GM23338 (cell line): ENCODE measurements at regions not wholly inside any gene's neighbourhood (a gene's known extent, or its start where the extent isn't known, plus 50 kb on each side); places are given as distances from the start of the nearest gene placed in this dataset.

Experiments
- ATAC-seq: fragments of 200-7000 bp; cut with Tn5 transposase; 3 replicates; pipeline ENCODE4 v1.9.1; 2020
- DNase-seq: peaks from one replicate; pipeline ENCODE4 v3.0.0-alpha.2; 2015; ENCODE audit warnings: low spot score
- H2AFZ ChIP-seq: fragments of 200-600 bp; sonication (generic); 2 replicates; pipeline ENCODE4 v1.8.0; 2016; ENCODE audit warnings: antibody characterized with exemption, mild to moderate bottlenecking, moderate library complexity
- H3F3A ChIP-seq: fragments of 200-600 bp; sonication (generic); replicated peaks from 2 replicates; pipeline ENCODE4 v1.8.0; 2017; ENCODE audit warnings: antibody characterized with exemption, mixed run types, low read depth
- H3K27ac ChIP-seq: fragments of 200-600 bp; sonication (generic); 2 replicates; pipeline ENCODE4 v1.6.1; 2016; ENCODE audit warnings: low read depth
- H3K27me3 ChIP-seq: fragments of 200-600 bp; sonication (generic); 2 replicates; pipeline ENCODE4 v1.8.0; 2016; ENCODE audit warnings: mild to moderate bottlenecking, mixed run types, moderate library complexity; ENCODE audit not compliant: insufficient read depth
- H3K36me3 ChIP-seq: fragments of 200-600 bp; sonication (generic); 2 replicates; pipeline ENCODE4 v1.8.0; 2016; ENCODE audit warnings: mild to moderate bottlenecking; ENCODE audit not compliant: insufficient read depth
- H3K4me1 ChIP-seq: fragments of 200-600 bp; sonication (generic); 2 replicates; pipeline ENCODE4 v1.8.0; 2016; ENCODE audit warnings: mild to moderate bottlenecking, moderate library complexity; ENCODE audit not compliant: insufficient read depth
- H3K4me2 ChIP-seq: fragments of 200-600 bp; sonication (generic); 2 replicates; pipeline ENCODE4 v1.7.1; 2017; ENCODE audit warnings: mixed run types
- H3K4me3 ChIP-seq: fragments of 200-600 bp; sonication (generic); 2 replicates; pipeline ENCODE4 v1.6.1; 2016; ENCODE audit warnings: mixed run types
- H3K79me2 ChIP-seq: fragments of 200-600 bp; sonication (generic); replicated peaks from 2 replicates; pipeline ENCODE4 v1.8.0; 2017; ENCODE audit warnings: mild to moderate bottlenecking; ENCODE audit not compliant: insufficient read depth
- H3K9me2 ChIP-seq: fragments of 200-600 bp; sonication (generic); 2 replicates; pipeline ENCODE4 v1.8.0; 2017; ENCODE audit not compliant: insufficient read depth
- H4K20me1 ChIP-seq: fragments of 200-600 bp; sonication (generic); replicated peaks from 2 replicates; pipeline ENCODE4 v1.8.0; 2017; ENCODE audit warnings: mild to moderate bottlenecking; ENCODE audit not compliant: insufficient read depth
- H3K27ac Mint-ChIP-seq: 2 replicates; pipeline ENCODE4 v1.8.0; 2020; ENCODE audit warnings: inconsistent platforms, mild to moderate bottlenecking, moderate library complexity, mixed read lengths
- H3K27me3 Mint-ChIP-seq: 3 replicates; pipeline ENCODE4 v1.8.0; 2022; ENCODE audit warnings: low read depth, mild to moderate bottlenecking, moderate library complexity, mixed read lengths, inconsistent platforms; ENCODE audit not compliant: insufficient read depth, poor library complexity
- H3K36me3 Mint-ChIP-seq: 3 replicates; pipeline ENCODE4 v1.8.0; 2021; ENCODE audit warnings: low read depth, mild to moderate bottlenecking, inconsistent platforms, moderate library complexity, mixed read lengths
- H3K4me1 Mint-ChIP-seq: 3 replicates; pipeline ENCODE4 v1.8.0; 2020; ENCODE audit warnings: mild to moderate bottlenecking, inconsistent platforms, mixed read lengths
- H3K4me3 Mint-ChIP-seq: 3 replicates; pipeline ENCODE4 v1.8.0; 2021; ENCODE audit warnings: moderate library complexity, mild to moderate bottlenecking, inconsistent platforms, mixed read lengths
- H3K9me3 Mint-ChIP-seq: 3 replicates; pipeline ENCODE4 v1.8.0; 2020; ENCODE audit warnings: moderate library complexity, mild to moderate bottlenecking, inconsistent platforms, mixed read lengths
- CREB1 ChIP-seq: fragments of 250-450 bp; sonication (Bioruptor Pico); IDR thresholded peaks from 2 replicates; pipeline ENCODE4 v1.5.0; 2020; ENCODE audit warnings: low read depth, mild to moderate bottlenecking, moderate library complexity
- EZH2 ChIP-seq: fragments of 200-600 bp; sonication (generic); IDR thresholded peaks from one replicate; pipeline ENCODE4 v1.8.0; 2017; ENCODE audit warnings: antibody characterized with exemption, mild to moderate bottlenecking, low read depth; ENCODE audit not compliant: unreplicated experiment
- EZH2phosphoT487 ChIP-seq: fragments of 200-600 bp; sonication (generic); IDR thresholded peaks from one replicate; pipeline ENCODE4 v1.8.1; 2018; ENCODE audit warnings: antibody characterized with exemption; ENCODE audit not compliant: unreplicated experiment
- NANOG ChIP-seq: IDR thresholded peaks from 2 replicates; pipeline ENCODE4 v1.6.1; 2016; ENCODE audit warnings: antibody characterized with exemption, borderline replicate concordance
- POLR2AphosphoS5 ChIP-seq: IDR thresholded peaks from 2 replicates; pipeline ENCODE4 v1.6.1; 2016; ENCODE audit warnings: antibody characterized with exemption, low read depth
- ZNF114 ChIP-seq: fragments of 250-450 bp; sonication (Bioruptor Pico); IDR thresholded peaks from 2 replicates; pipeline ENCODE4 v1.5.0; 2020; ENCODE audit warnings: mild to moderate bottlenecking, moderate library complexity
- ZNF331 ChIP-seq: fragments of 250-450 bp; sonication (Bioruptor Pico); IDR thresholded peaks from 2 replicates; pipeline ENCODE4 v1.5.0; 2020; ENCODE audit warnings: low read depth, mild to moderate bottlenecking, moderate library complexity
- TF ChIP-seq, protein P1 (sequence below): fragments of 250-450 bp; sonication (Bioruptor Pico); IDR thresholded peaks from 2 replicates; pipeline ENCODE4 v1.5.0; 2020; ENCODE audit warnings: mild to moderate bottlenecking, moderate library complexity
- TF ChIP-seq, protein P2 (sequence below): IDR thresholded peaks from one replicate; pipeline ENCODE4 v1.6.1; 2018; ENCODE audit warnings: antibody characterized with exemption; ENCODE audit not compliant: unreplicated experiment
- TF ChIP-seq, protein P3 (sequence below), 2 experiments: fragments of 200-600 bp in 1 of 2; sonication (generic) in 1 of 2; conservative IDR thresholded peaks; 2 replicates each; pipeline versions ENCODE4 v1.5.1 to v1.6.1; 2016 to 2017; ENCODE audit warnings: antibody characterized with exemption in 2 of 2, low read depth in 2 of 2, mild to moderate bottlenecking in 2 of 2, moderate library complexity in 1 of 2
- TF ChIP-seq, protein P4 (sequence below): IDR thresholded peaks from 2 replicates; pipeline ENCODE4 v1.6.1; 2016; ENCODE audit warnings: antibody characterized with exemption

DNA sequence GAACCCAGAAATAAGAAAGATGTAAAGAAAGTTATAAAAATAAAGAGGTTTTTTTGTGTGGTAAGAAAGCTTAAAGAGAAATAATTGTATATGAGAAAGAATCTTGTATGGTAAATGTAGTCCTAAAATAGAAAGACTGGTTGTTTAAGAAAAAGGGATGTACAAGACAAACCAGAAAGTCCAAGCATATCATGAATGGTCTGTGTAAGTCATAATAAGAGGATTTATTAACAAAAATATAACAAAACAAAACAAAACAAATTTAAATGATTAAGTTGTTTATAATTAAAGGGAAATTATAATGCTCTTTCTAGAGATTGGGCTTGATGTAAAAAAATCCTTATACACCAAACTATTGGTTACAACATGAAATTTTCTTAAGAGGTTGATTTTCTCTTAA, 590.4 kb upstream of the PTGER4 start (continued):
- TF ChIP-seq, protein P1, sequence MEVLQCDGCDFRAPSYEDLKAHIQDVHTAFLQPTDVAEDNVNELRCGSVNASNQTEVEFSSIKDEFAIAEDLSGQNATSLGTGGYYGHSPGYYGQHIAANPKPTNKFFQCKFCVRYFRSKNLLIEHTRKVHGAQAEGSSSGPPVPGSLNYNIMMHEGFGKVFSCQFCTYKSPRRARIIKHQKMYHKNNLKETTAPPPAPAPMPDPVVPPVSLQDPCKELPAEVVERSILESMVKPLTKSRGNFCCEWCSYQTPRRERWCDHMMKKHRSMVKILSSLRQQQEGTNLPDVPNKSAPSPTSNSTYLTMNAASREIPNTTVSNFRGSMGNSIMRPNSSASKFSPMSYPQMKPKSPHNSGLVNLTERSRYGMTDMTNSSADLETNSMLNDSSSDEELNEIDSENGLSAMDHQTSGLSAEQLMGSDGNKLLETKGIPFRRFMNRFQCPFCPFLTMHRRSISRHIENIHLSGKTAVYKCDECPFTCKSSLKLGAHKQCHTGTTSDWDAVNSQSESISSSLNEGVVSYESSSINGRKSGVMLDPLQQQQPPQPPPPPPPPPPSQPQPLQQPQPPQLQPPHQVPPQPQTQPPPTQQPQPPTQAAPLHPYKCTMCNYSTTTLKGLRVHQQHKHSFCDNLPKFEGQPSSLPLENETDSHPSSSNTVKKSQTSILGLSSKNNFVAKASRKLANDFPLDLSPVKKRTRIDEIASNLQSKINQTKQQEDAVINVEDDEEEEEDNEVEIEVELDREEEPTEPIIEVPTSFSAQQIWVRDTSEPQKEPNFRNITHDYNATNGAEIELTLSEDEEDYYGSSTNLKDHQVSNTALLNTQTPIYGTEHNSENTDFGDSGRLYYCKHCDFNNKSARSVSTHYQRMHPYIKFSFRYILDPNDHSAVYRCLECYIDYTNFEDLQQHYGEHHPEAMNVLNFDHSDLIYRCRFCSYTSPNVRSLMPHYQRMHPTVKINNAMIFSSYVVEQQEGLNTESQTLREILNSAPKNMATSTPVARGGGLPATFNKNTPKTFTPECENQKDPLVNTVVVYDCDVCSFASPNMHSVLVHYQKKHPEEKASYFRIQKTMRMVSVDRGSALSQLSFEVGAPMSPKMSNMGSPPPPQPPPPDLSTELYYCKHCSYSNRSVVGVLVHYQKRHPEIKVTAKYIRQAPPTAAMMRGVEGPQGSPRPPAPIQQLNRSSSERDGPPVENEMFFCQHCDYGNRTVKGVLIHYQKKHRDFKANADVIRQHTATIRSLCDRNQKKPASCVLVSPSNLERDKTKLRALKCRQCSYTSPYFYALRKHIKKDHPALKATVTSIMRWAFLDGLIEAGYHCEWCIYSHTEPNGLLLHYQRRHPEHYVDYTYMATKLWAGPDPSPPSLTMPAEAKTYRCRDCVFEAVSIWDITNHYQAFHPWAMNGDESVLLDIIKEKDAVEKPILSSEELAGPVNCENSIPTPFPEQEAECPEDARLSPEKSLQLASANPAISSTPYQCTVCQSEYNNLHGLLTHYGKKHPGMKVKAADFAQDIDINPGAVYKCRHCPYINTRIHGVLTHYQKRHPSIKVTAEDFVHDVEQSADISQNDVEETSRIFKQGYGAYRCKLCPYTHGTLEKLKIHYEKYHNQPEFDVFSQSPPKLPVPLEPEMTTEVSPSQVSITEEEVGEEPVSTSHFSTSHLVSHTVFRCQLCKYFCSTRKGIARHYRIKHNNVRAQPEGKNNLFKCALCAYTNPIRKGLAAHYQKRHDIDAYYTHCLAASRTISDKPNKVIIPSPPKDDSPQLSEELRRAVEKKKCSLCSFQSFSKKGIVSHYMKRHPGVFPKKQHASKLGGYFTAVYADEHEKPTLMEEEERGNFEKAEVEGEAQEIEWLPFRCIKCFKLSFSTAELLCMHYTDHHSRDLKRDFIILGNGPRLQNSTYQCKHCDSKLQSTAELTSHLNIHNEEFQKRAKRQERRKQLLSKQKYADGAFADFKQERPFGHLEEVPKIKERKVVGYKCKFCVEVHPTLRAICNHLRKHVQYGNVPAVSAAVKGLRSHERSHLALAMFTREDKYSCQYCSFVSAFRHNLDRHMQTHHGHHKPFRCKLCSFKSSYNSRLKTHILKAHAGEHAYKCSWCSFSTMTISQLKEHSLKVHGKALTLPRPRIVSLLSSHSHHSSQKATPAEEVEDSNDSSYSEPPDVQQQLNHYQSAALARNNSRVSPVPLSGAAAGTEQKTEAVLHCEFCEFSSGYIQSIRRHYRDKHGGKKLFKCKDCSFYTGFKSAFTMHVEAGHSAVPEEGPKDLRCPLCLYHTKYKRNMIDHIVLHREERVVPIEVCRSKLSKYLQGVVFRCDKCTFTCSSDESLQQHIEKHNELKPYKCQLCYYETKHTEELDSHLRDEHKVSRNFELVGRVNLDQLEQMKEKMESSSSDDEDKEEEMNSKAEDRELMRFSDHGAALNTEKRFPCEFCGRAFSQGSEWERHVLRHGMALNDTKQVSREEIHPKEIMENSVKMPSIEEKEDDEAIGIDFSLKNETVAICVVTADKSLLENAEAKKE (CRISPR knock-in tag): no peak

DNA sequence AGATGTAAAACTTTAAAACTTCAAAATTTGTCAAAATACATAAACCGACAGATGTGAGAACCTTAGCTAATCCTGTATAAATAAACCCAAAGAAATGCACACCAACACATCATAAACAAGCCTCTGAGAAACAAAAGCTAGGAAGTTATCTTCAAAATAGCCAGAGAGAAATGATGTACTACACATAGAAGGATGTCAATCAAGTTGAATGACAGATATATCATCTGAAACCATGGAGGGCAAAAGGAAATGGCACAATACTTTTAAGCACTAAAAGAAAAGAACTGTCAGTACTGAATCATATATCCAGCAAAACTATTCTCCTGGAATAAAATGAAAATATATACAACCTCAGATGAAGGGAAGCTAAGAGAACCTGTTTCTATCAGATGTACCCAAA, 595.1 kb upstream of the PTGER4 start:
- no peaks in the 10 kb centered on the region for H3K27me3 Mint-ChIP-seq
- Histone ChIP-seq H2AFZ (no peak overlapping the region), H3K27ac (no peak overlapping the region), H3K79me2 (no peaks in the 10 kb centered on the region), H3K9me2 (no peaks in the 10 kb centered on the region), H3K4me3 (no peak overlapping the region), H3K4me1 (0 out of 2 replicates have a peak, but pooled peaks cover 2% of the 10 kb centered on the region), H3K27me3 (no peaks in the 10 kb centered on the region), H3F3A (no peaks in the 10 kb centered on the region), H3K36me3 (0 out of 2 replicates have a peak, but pooled peaks cover 2% of the 10 kb centered on the region), H4K20me1 (no peaks in the 10 kb centered on the region), H3K4me2 (no peak overlapping the region)
- H3K36me3 Mint-ChIP-seq: peaks cover 20% of the 10 kb centered on the region; the same call in 2 of the 3 replicates
- DNase-seq (no peak), ATAC-seq (no peak)
- H3K4me3 Mint-ChIP-seq: no peak overlapping the region
- H3K4me1 Mint-ChIP-seq: no peaks in the 10 kb centered on the region
- peaks cover 64% of the 10 kb centered on the region for H3K9me3 Mint-ChIP-seq
- no peak overlapping the region for H3K27ac Mint-ChIP-seq
- TF ChIP-seq EZH2 (no peak), NANOG (no peak), EZH2phosphoT487 (no peak), ZNF331 (CRISPR knock-in tag) (no peak), CREB1 (CRISPR knock-in tag) (no peak), POLR2AphosphoS5 (no peak), ZNF114 (CRISPR knock-in tag) (no peak)
- TF ChIP-seq, protein P2, sequence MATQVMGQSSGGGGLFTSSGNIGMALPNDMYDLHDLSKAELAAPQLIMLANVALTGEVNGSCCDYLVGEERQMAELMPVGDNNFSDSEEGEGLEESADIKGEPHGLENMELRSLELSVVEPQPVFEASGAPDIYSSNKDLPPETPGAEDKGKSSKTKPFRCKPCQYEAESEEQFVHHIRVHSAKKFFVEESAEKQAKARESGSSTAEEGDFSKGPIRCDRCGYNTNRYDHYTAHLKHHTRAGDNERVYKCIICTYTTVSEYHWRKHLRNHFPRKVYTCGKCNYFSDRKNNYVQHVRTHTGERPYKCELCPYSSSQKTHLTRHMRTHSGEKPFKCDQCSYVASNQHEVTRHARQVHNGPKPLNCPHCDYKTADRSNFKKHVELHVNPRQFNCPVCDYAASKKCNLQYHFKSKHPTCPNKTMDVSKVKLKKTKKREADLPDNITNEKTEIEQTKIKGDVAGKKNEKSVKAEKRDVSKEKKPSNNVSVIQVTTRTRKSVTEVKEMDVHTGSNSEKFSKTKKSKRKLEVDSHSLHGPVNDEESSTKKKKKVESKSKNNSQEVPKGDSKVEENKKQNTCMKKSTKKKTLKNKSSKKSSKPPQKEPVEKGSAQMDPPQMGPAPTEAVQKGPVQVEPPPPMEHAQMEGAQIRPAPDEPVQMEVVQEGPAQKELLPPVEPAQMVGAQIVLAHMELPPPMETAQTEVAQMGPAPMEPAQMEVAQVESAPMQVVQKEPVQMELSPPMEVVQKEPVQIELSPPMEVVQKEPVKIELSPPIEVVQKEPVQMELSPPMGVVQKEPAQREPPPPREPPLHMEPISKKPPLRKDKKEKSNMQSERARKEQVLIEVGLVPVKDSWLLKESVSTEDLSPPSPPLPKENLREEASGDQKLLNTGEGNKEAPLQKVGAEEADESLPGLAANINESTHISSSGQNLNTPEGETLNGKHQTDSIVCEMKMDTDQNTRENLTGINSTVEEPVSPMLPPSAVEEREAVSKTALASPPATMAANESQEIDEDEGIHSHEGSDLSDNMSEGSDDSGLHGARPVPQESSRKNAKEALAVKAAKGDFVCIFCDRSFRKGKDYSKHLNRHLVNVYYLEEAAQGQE: no peak
- TF ChIP-seq, protein P3, sequence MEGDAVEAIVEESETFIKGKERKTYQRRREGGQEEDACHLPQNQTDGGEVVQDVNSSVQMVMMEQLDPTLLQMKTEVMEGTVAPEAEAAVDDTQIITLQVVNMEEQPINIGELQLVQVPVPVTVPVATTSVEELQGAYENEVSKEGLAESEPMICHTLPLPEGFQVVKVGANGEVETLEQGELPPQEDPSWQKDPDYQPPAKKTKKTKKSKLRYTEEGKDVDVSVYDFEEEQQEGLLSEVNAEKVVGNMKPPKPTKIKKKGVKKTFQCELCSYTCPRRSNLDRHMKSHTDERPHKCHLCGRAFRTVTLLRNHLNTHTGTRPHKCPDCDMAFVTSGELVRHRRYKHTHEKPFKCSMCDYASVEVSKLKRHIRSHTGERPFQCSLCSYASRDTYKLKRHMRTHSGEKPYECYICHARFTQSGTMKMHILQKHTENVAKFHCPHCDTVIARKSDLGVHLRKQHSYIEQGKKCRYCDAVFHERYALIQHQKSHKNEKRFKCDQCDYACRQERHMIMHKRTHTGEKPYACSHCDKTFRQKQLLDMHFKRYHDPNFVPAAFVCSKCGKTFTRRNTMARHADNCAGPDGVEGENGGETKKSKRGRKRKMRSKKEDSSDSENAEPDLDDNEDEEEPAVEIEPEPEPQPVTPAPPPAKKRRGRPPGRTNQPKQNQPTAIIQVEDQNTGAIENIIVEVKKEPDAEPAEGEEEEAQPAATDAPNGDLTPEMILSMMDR (conservative IDR thresholded peaks at IDR 0.05; ENCODE audit: low read depth in 2 of 2): no peak
- TF ChIP-seq, protein P4, sequence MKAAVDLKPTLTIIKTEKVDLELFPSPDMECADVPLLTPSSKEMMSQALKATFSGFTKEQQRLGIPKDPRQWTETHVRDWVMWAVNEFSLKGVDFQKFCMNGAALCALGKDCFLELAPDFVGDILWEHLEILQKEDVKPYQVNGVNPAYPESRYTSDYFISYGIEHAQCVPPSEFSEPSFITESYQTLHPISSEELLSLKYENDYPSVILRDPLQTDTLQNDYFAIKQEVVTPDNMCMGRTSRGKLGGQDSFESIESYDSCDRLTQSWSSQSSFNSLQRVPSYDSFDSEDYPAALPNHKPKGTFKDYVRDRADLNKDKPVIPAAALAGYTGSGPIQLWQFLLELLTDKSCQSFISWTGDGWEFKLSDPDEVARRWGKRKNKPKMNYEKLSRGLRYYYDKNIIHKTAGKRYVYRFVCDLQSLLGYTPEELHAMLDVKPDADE: no peak
